ENCODE measurements at regions not wholly inside any gene's neighbourhood (a gene's known extent, or its start where the extent isn't known, plus 50 kb on each side); places are given as distances from the start of the nearest gene placed in this dataset.

GRCh38 chr2:11942178-11942569 lies 195.7 kb downstream of the LPIN1 start:
- TF ChIP-seq POLR2A (IDR thresholded peaks at IDR 0.05) (no peak), CTCF (IDR thresholded peaks at IDR 0.05) (no peak)
